Spleen (tissue), 7 donors: ENCODE measurements at regions not wholly inside any gene's neighbourhood (a gene's known extent, or its start where the extent isn't known, plus 50 kb on each side); places are given as distances from the start of the nearest gene placed in this dataset.

Experiments
- POLR2A ChIP-seq, 3 donors: fragments of 450-650 bp; IDR thresholded peaks; one replicate each; pipeline ENCODE4 v1.5.1; 2017; ENCODE audit warnings: antibody characterized with exemption in 3 of 3, mild to moderate bottlenecking in 1 of 3
- POLR2AphosphoS5 ChIP-seq, 3 donors: sonication (generic); formaldehyde crosslinking; IDR thresholded peaks; one replicate each; pipeline ENCODE4 v1.5.1; 2017; ENCODE audit warnings: antibody characterized with exemption in 3 of 3
- TF ChIP-seq, protein P1 (sequence below), 11 experiments: fragments of 200-600 bp in 7 of 11; fragments of 450-650 bp in 4 of 11; sonication (generic) in 4 of 11; IDR thresholded peaks in 8 of 11; conservative IDR thresholded peaks in 3 of 11; 1 replicate in 7 of 11; 2 replicates in 4 of 11; pipeline versions ENCODE4 v1.4.0 to v1.8.0; 2016 to 2021; ENCODE audit warnings: antibody characterized with exemption in 11 of 11, inconsistent platforms in 4 of 11, mild to moderate bottlenecking in 1 of 11
- donor health status: DM: no; HTN: no; CAD: no; lungs with moderate emphysema.
- donor health status: DM: no; HTN: no; CAD: no.
- donor health status: DM: no; HTN: no; CAD: no.

DNA sequence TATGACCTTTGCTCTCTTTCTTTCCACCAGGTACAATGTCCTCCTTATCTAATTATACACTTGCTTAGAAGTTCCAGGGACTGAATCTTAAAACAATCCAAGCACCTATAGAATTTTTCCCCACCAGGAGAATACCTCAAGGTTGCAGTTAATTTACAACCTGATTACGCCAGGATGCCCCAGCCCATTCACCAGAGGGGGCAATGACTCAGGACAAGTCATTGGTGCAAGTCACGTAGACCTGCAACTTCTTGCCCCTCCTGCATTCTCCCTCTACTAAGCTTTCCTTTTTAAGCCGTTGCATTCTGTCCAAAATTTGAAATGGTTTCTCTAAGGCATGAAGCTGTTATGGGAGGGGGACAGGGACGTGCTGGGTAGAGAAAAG, 111.1 kb upstream of the SCAF11 start:
- TF ChIP-seq, protein P1, sequence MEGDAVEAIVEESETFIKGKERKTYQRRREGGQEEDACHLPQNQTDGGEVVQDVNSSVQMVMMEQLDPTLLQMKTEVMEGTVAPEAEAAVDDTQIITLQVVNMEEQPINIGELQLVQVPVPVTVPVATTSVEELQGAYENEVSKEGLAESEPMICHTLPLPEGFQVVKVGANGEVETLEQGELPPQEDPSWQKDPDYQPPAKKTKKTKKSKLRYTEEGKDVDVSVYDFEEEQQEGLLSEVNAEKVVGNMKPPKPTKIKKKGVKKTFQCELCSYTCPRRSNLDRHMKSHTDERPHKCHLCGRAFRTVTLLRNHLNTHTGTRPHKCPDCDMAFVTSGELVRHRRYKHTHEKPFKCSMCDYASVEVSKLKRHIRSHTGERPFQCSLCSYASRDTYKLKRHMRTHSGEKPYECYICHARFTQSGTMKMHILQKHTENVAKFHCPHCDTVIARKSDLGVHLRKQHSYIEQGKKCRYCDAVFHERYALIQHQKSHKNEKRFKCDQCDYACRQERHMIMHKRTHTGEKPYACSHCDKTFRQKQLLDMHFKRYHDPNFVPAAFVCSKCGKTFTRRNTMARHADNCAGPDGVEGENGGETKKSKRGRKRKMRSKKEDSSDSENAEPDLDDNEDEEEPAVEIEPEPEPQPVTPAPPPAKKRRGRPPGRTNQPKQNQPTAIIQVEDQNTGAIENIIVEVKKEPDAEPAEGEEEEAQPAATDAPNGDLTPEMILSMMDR (IDR thresholded peaks at IDR 0.05 in 8 of 11, conservative IDR thresholded peaks at IDR 0.05 in 3 of 11) = no peak
- no peak for TF ChIP-seq POLR2A (IDR thresholded peaks at IDR 0.05)
- TF ChIP-seq POLR2AphosphoS5 (IDR thresholded peaks at IDR 0.05) = no peak
